HG03039 (cell line): ENCODE measurements at regions not wholly inside any gene's neighbourhood (a gene's known extent, or its start where the extent isn't known, plus 50 kb on each side); places are given as distances from the start of the nearest gene placed in this dataset.
"Not testable (repeated sequence)": the region's sequence is repeated elsewhere in the genome, so short reads cannot be mapped to it uniquely, and the experiment has no call there.

Experiments
- ATAC-seq: cut with Tn5 transposase; IDR thresholded peaks from one replicate; pipeline ENCODE4 v1.9.1; 2021; ENCODE audit warnings: mild to moderate bottlenecking, moderate library complexity; ENCODE audit not compliant: unreplicated experiment

DNA sequence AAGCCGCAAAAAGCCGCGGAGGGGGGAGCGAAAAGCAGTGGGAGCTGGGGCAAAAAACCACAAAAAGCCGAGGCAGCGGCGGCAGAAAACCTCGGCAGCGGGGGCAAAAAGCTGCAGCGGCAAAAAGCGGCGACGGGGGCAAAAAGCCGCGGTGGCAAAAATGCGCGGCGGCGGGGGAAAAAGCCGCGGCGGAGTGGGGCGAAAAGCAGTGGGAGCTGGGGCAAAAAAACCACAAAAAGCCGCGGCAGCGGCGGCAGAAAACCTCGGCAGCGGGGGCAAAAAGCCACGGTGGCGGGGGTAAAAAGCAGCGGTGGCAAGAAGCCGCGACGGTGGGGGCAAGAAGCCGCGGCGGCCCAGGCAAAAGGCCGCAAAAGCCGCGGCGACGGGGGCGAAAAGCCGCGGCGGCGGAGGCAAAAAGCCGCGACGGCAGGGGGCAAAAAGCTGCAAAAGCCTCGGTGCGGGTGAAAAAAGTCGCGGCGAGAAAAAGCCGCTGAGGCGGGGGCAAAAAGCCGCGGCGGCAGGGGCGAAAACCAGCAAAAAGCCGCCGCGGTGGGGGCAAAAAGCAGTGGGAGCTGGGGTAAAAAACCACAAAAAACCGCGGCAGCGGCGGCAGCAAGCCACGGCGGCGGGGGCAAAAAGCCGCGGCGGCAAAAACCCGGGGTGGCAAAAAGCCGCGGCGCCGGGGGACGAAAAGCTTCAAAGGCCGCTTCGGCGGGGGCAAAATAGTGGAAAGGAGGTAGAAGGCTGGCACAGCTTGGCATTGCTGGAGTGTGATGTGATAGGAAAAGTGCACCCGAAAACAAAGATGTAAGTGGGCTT lies 135.9 kb downstream of the ZNF92 start:
- no peak for ATAC-seq

DNA sequence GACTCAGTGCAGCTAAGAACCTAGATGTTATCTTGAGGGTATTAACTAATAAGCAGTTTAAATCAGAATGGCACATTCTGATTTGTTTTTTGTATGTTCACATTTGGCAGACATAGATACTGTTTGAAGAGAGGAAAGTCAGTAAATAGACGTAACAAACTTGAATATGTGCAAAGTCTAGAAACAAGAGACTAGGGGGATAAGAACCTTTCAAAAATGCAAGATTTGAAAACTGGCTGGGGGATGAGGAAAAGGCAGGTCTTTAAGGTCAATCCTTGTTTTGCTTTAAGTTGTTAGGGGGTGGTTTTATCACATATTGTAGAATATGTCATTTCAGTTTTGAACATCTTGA lies 136.5 kb downstream of the ZNF92 start:
- not testable (repeated sequence) for ATAC-seq

- not testable (repeated sequence) for ATAC-seq
Measured at GRCh38 chr7:65519751-65520150, 146.1 kb downstream of the ZNF92 start.

GRCh38 chr7:65545465-65546161 lies 172.0 kb downstream of the ZNF92 start:
- not testable (repeated sequence) for ATAC-seq

DNA sequence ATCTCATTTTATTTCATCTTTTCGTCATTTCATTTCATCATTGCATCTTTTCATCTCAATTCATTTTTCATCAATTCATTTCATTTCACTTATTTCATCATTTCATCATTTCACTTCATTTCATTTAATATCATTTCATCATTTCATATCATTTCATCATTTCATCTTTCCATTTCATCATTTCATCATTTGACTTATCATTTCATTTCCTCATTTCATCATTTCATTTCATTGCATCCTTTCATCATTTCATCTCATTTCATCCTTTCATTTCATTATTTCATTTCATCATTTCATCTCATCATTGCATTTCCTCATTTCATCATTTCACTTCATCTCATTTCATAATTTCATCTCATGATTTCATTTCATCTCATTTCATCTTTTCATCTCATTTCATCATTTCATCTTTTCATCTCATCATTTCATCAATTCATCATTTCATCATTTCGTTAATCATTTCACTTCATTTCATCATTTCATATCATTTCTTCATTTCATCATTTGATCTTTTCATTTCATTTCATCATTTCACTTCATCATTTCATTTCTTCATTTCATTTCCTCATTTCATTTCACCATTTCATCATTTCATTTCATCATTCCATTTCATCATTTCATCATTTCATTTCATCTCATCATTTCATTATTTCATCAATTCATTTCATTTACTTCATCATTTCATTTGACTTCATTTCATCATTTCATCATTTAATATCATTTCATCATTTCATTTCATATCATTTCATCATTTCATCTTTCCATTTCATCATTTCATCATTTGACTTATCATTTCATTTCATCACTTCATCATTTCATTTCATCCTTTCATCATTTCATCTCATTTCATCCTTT lies 176.2 kb downstream of the ZNF92 start:
- ATAC-seq = not testable (repeated sequence)

DNA sequence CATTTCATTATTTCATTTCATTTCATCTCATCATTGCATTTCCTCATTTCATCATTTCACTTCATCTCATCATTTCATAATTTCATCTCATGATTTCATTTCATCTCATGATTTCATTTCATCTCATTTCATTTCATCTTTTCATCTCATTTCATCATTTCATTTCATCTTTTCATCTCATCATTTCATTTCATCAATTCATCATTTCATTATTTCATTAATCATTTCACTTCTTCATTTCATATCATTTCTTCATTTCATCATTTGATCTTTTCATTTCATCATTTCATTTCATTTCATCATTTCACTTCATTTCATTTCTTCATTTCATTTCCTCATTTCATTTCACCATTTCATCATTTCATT lies 176.8 kb downstream of the ZNF92 start:
- ATAC-seq = not testable (repeated sequence)

DNA sequence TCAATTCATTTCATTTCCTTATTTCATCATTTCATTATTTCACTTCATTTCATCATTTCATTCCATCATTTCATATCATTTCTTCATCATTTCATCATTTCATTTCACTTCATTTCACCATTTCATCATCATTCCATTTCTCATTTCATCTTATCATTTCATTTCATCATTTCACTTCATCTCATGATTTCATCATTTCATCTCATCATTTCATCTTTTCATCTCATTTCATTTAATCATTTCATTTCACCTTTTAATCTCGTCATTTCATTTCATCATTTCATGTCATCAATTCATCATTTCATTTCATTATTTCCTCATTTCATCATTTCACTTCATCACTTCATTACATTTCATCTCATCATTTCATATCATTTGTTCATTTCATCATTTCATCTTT lies 177.4 kb downstream of the ZNF92 start:
- not testable (repeated sequence) for ATAC-seq

DNA sequence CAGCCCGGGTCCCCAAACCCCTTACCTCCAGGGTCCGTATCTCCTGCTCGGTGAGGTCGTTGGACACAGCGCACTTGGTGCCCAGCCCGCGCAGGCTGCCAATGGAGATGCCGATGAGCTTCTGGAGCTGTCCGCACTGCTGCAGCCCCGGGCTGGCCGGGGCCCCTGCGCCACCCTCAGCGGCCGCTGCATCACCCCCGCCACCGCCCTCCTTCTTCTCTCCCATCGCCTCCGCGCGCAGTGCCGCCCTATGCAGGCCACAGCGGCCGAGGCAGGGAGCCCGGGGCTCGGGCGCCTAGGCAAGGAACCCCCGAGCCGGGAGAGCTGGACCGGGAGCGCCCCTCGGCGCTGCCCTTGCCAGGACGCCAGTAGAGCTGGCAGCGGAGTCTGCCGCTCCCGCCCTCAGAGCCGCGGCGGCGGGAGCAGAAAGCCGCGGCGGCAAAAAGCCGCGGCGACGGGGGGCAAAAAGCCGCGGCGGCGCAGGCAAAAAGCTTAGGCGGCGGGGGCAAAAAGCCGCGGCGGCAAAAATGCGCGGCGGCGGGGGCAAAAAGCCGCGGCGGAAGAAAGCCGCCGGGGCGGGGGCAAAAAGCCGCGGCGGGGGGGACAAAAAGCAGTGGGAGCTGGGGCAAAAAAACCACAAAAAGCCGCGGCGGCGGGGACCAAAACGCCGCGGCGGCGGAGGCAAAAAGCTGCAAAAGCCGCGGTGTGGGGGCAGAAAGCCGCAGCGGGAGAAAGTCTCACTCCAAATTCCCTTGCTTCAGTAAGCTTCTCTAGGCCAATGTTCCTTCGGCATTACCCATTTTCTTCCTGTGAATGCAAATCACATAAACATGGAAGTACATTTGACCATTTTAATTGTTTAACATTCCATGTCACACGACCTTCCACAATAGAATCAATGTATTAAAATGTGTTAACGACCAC lies 181.2 kb downstream of the ZNF92 start:
- not testable (repeated sequence) for ATAC-seq

GRCh38 chr7:65558584-65558983 lies 184.9 kb downstream of the ZNF92 start:
- ATAC-seq = not testable (repeated sequence)

- ATAC-seq = not testable (repeated sequence)
Measured at GRCh38 chr7:65561786-65562372, 188.2 kb downstream of the ZNF92 start.

GRCh38 chr7:65562522-65562921 lies 188.9 kb downstream of the ZNF92 start:
- ATAC-seq = not testable (repeated sequence)

- ATAC-seq = not testable (repeated sequence)
Measured at GRCh38 chr7:65563333-65563732, 189.7 kb downstream of the ZNF92 start.

GRCh38 chr7:65568226-65568625 lies 194.6 kb downstream of the ZNF92 start:
- not testable (repeated sequence) for ATAC-seq

- not testable (repeated sequence) for ATAC-seq
Measured at GRCh38 chr7:65570990-65571389, 197.3 kb downstream of the ZNF92 start.

DNA sequence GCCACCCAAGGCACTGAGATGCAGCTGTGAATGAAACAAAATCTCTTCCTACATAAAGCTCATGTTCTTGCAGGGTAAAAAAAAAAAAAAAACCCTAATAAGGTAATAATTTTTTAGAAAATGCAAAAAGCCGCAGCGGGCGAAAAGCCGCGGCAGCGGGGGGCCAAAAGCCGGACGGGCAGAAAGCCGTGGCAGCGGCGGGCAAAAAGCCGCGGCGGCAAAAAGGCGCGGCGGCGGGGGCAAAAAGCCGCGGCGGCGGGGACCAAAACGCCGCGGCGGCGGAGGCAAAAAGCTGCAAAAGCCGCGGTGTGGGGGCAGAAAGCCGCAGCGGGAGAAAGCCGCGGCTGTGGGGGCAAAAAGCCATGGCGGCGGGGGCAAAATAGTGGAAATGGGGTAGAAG lies 198.9 kb downstream of the ZNF92 start:
- ATAC-seq = not testable (repeated sequence)

- not testable (repeated sequence) for ATAC-seq
Measured at GRCh38 chr7:65576370-65576769, 202.7 kb downstream of the ZNF92 start.

DNA sequence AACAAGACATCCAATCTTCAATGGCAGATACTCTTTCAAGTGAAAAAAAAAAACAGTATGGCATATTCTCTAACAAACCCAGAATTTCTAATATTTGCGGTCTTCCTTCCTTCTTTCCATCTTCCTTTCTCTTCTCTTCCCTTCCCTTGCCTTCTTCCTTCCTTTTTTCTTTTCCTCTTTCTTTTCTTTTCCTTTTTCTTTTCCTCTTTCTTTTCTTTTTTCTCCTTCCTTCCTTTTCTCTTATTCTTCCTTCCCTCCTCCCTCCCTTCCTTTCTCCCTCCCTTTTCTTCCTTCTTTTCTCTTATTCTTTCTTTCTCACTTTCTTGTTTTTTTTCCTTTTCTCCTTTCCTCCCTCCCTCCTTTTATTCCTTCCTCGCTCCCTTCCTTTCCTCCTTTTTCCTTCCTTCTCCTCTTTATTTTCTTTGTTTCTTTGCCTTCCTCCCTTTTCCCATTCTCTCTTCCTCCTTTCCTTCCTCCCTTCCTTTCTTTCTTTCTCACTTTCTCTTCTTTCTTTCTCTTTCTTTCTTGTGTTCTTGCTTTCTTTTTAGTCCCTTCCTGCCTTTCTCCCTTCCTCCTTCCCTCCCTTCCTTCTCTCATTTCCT lies 209.0 kb downstream of the ZNF92 start:
- not testable (repeated sequence) for ATAC-seq

GRCh38 chr7:65602495-65602894 lies 228.8 kb downstream of the ZNF92 start:
- not testable (repeated sequence) for ATAC-seq

- no peak for ATAC-seq
Measured at GRCh38 chr7:65609131-65609530, 235.5 kb downstream of the ZNF92 start.
